GM18870 (cell line): ENCODE measurements at regions not wholly inside any gene's neighbourhood (a gene's known extent, or its start where the extent isn't known, plus 50 kb on each side); places are given as distances from the start of the nearest gene placed in this dataset.
"Not testable (repeated sequence)": the region's sequence is repeated elsewhere in the genome, so short reads cannot be mapped to it uniquely, and the experiment has no call there.

Source experiments
- ATAC-seq: cut with Tn5 transposase; IDR thresholded peaks from one replicate; pipeline ENCODE4 v1.9.1; 2021; ENCODE audit warnings: moderate library complexity; ENCODE audit not compliant: unreplicated experiment

- no peak for ATAC-seq
Measured at GRCh38 chr18:55906536-55906935, 318.5 kb upstream of the TCF4 start.

GRCh38 chr18:55903911-55904310, 315.9 kb upstream of the TCF4 start:
- ATAC-seq, result no peak

GRCh38 chr18:55900380-55900779, 312.4 kb upstream of the TCF4 start:
- no peak for ATAC-seq

GRCh38 chr18:55897091-55897689, 309.2 kb upstream of the TCF4 start:
- ATAC-seq, result no peak

GRCh38 chr18:55893948-55894347, 306.0 kb upstream of the TCF4 start:
- no peak for ATAC-seq

GRCh38 chr18:55892862-55893813, 305.1 kb upstream of the TCF4 start:
- ATAC-seq, result not testable (repeated sequence)

- ATAC-seq, result no peak
Measured at GRCh38 chr18:55886886-55887285, 298.9 kb upstream of the TCF4 start.

- no peak for ATAC-seq
Measured at GRCh38 chr18:55884498-55884897, 296.5 kb upstream of the TCF4 start.

GRCh38 chr18:55880617-55881016, 292.6 kb upstream of the TCF4 start:
- no peak for ATAC-seq

GRCh38 chr18:55879331-55879730, 291.3 kb upstream of the TCF4 start:
- no peak for ATAC-seq

- ATAC-seq, result no peak
Measured at GRCh38 chr18:55878224-55878623, 290.2 kb upstream of the TCF4 start.

GRCh38 chr18:55877321-55877720, 289.3 kb upstream of the TCF4 start:
- ATAC-seq, result no peak

- ATAC-seq, result no peak
Measured at GRCh38 chr18:55876254-55876653, 288.3 kb upstream of the TCF4 start.

- ATAC-seq, result no peak
Measured at GRCh38 chr18:55875371-55875901, 287.4 kb upstream of the TCF4 start.

- no peak for ATAC-seq
Measured at GRCh38 chr18:55869556-55870501, 281.8 kb upstream of the TCF4 start.

- ATAC-seq, result no peak
Measured at GRCh38 chr18:55868909-55869308, 280.9 kb upstream of the TCF4 start.

- ATAC-seq, result no peak
Measured at GRCh38 chr18:55866886-55867285, 278.9 kb upstream of the TCF4 start.

GRCh38 chr18:55866006-55866405, 278.0 kb upstream of the TCF4 start:
- no peak for ATAC-seq

- ATAC-seq, result no peak
Measured at GRCh38 chr18:55864281-55864680, 276.3 kb upstream of the TCF4 start.

GRCh38 chr18:55863876-55864275, 275.9 kb upstream of the TCF4 start:
- ATAC-seq, result no peak

GRCh38 chr18:55863391-55863706, 275.4 kb upstream of the TCF4 start:
- no peak for ATAC-seq
